Thymus (tissue), 11 donors: ENCODE measurements at regions not wholly inside any gene's neighbourhood (a gene's known extent, or its start where the extent isn't known, plus 50 kb on each side); places are given as distances from the start of the nearest gene placed in this dataset.

Source experiments
- DNase-seq, 9 donors: peaks; one replicate each; pipeline ENCODE4 v3.0.0-alpha.2; 2013; ENCODE audit warnings: low spot score in 9 of 9, low read depth in 6 of 9, missing footprints in 1 of 9
- H3K27ac ChIP-seq, 2 donors: one replicate each; pipeline ENCODE4 v1.5.1; 2013; ENCODE audit warnings: control low read depth in 1 of 2, low read depth in 1 of 2, low read length in 1 of 2, mild to moderate bottlenecking in 1 of 2, moderate library complexity in 1 of 2
- H3K27me3 ChIP-seq, 2 donors: one replicate each; pipeline ENCODE4 v1.5.1; 2013; ENCODE audit warnings: low read length in 1 of 2; ENCODE audit not compliant: control insufficient read depth in 2 of 2, insufficient read depth in 1 of 2
- H3K36me3 ChIP-seq, 2 donors: one replicate each; pipeline ENCODE4 v1.5.1; 2013; ENCODE audit warnings: low read length in 1 of 2, mild to moderate bottlenecking in 1 of 2, moderate library complexity in 1 of 2; ENCODE audit not compliant: control insufficient read depth in 2 of 2, insufficient read depth in 2 of 2
- H3K4me1 ChIP-seq, 2 donors: one replicate each; pipeline ENCODE4 v1.5.1; 2013; ENCODE audit warnings: low read length in 2 of 2; ENCODE audit not compliant: control insufficient read depth in 2 of 2, insufficient read depth in 2 of 2
- H3K4me3 ChIP-seq, 2 donors: one replicate each; pipeline ENCODE4 v1.5.1; 2013; ENCODE audit warnings: low read length in 2 of 2, control low read depth in 1 of 2, mild to moderate bottlenecking in 1 of 2
- H3K9me3 ChIP-seq, 2 donors: one replicate each; pipeline ENCODE4 v1.5.1; 2013; ENCODE audit warnings: low read length in 1 of 2, mild to moderate bottlenecking in 1 of 2; ENCODE audit not compliant: control insufficient read depth in 2 of 2, insufficient read depth in 1 of 2
- WGBS: extraction: QIAGEN DNeasy Blood & Tissue Kit; methylation state at CpG from one replicate; pipeline ENCODE4 v1.1.7; 2013; 5-methylcytosine and 5-hydroxymethylcytosine counted together
- donor health status: healthy.

GRCh38 chr10:84076540-84077195, 62.6 kb upstream of the GHITM start:
- H3K27me3 ChIP-seq = no peaks in the 10 kb centered on the region
- no peaks in the 10 kb centered on the region for H3K4me1 ChIP-seq
- DNase-seq = peak in 2 of 9 donors; percentile 4 to 10
- H3K27ac ChIP-seq = no peak overlapping the region
- H3K36me3 ChIP-seq = no peaks in the 10 kb centered on the region
- no peaks in the 10 kb centered on the region for H3K9me3 ChIP-seq
- H3K4me3 ChIP-seq = no peak overlapping the region
- WGBS = 57% methylated on average over 4 of the region's 4 CpGs

- no peaks in the 10 kb centered on the region for H3K27me3 ChIP-seq
- DNase-seq = no peak
- 98% methylated on average over 2 of the region's 2 CpGs for WGBS
- H3K9me3 ChIP-seq = no peaks in the 10 kb centered on the region
- H3K27ac ChIP-seq = no peak overlapping the region
- no peaks in the 10 kb centered on the region for H3K36me3 ChIP-seq
- no peak overlapping the region for H3K4me3 ChIP-seq
- no peaks in the 10 kb centered on the region for H3K4me1 ChIP-seq
Observed at GRCh38 chr10:84077768-84078167, 61.5 kb upstream of the GHITM start.

GRCh38 chr10:84078771-84079170, 60.5 kb upstream of the GHITM start:
- Histone ChIP-seq H3K27ac (no peak overlapping the region), H3K4me1 (no peaks in the 10 kb centered on the region), H3K9me3 (no peaks in the 10 kb centered on the region), H3K36me3 (no peaks in the 10 kb centered on the region), H3K27me3 (no peaks in the 10 kb centered on the region), H3K4me3 (no peak overlapping the region)
- DNase-seq = no peak

DNA sequence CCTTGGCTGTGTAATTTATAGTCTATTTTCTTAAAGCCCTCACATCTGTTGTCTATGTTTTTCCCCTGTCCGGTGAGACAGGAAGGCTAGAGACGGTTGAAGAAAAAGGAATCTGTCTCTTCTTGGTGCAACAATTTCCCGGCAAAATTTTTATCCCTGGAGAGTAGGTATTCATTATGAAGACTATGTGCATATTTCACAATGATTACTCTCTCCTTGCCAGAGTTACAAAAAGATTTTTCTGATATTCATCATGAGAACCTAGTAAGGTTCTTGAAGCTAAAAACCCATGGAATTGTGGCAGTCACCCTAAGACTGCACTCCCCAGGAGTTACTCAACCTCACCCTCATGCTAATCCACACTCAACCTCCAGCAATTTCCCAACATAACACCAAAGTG, 55.0 kb upstream of the GHITM start:
- Histone ChIP-seq H3K4me1 (no peaks in the 10 kb centered on the region), H3K36me3 (no peaks in the 10 kb centered on the region), H3K4me3 (no peak overlapping the region), H3K9me3 (no peaks in the 10 kb centered on the region), H3K27me3 (no peaks in the 10 kb centered on the region), H3K27ac (no peak overlapping the region)
- DNase-seq = no peak
- 94% methylated on average over 3 of the region's 3 CpGs for WGBS

GRCh38 chr10:84087202-84087601, 52.1 kb upstream of the GHITM start:
- no peaks in the 10 kb centered on the region for H3K9me3 ChIP-seq
- no peak overlapping the region for H3K4me3 ChIP-seq
- no peaks in the 10 kb centered on the region for H3K4me1 ChIP-seq
- no peak overlapping the region for H3K27ac ChIP-seq
- no peaks in the 10 kb centered on the region for H3K36me3 ChIP-seq
- WGBS = 97% methylated on average over 1 of the region's 1 CpG
- no peak for DNase-seq
- no peaks in the 10 kb centered on the region for H3K27me3 ChIP-seq

GRCh38 chr10:84088626-84089025, 50.7 kb upstream of the GHITM start:
- Histone ChIP-seq H3K27me3 (no peaks in the 10 kb centered on the region), H3K9me3 (no peaks in the 10 kb centered on the region), H3K36me3 (no peaks in the 10 kb centered on the region), H3K27ac (no peak overlapping the region), H3K4me3 (no peak overlapping the region), H3K4me1 (no peaks in the 10 kb centered on the region)
- DNase-seq = no peak
- 42% methylated on average over 2 of the region's 2 CpGs for WGBS

- H3K4me1 ChIP-seq = no peaks in the 10 kb centered on the region
- H3K9me3 ChIP-seq = no peaks in the 10 kb centered on the region
- no peak overlapping the region for H3K27ac ChIP-seq
- H3K27me3 ChIP-seq = no peaks in the 10 kb centered on the region
- DNase-seq = no peak
- H3K36me3 ChIP-seq = no peaks in the 10 kb centered on the region
- 86% methylated on average over 2 of the region's 2 CpGs for WGBS
- no peak overlapping the region for H3K4me3 ChIP-seq
Observed at GRCh38 chr10:84089162-84089561, 50.1 kb upstream of the GHITM start.
